ENCODE measurements at regions not wholly inside any gene's neighbourhood (a gene's known extent, or its start where the extent isn't known, plus 50 kb on each side); places are given as distances from the start of the nearest gene placed in this dataset.
A peak's percentile ranks its signal among the peaks of the same experiment; 100 is the strongest.

DNA sequence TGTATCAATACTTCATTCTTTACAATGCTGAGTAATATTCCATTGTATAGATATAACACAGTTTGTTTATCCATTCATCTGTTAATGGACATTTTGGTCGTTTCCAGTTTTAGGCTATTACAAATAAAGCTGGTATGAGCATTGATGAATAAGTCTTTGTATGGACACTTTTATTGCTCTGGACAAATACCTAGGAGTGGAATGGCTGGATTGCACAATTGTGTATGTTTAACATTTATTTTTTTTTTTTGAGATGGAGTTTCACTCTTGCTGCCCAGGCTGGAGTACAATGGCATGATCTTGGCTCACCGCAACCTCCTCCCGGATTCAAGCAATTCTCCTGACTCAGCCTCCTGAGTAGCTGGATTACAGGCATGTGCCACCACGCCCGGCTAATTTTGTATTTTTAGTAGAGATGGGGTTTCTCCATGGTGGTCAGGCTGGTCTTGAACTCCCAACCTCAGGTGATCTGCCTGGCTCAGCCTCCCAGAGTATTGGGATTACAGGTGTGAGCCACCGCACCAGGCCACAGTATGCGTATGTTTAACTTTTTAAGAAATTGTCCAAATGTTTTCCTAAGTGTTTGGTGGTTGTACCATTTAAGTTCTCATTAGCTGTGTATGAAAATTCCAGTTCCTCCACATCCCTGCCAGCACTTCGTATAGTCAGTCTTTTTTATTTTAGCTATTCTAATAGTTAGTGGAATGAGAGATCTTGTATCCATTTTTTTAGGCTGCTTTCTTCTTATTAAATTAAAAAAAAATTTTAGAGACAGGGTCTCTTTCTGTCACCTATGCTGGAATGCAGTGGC lies 194.9 kb upstream of the HAAO start:
- intact Hi-C loops (cut with DNase I): no loop called here
- DNase-seq (peak in 3 of 4 donors; percentile 5 to 16 (median 6)), ATAC-seq (peak; percentile 69)
- H3K4me1 ChIP-seq: peaks cover 41% of the 10 kb centered on the region
- no peaks in the 10 kb centered on the region for H3K27me3 ChIP-seq
- TF ChIP-seq, protein P1, sequence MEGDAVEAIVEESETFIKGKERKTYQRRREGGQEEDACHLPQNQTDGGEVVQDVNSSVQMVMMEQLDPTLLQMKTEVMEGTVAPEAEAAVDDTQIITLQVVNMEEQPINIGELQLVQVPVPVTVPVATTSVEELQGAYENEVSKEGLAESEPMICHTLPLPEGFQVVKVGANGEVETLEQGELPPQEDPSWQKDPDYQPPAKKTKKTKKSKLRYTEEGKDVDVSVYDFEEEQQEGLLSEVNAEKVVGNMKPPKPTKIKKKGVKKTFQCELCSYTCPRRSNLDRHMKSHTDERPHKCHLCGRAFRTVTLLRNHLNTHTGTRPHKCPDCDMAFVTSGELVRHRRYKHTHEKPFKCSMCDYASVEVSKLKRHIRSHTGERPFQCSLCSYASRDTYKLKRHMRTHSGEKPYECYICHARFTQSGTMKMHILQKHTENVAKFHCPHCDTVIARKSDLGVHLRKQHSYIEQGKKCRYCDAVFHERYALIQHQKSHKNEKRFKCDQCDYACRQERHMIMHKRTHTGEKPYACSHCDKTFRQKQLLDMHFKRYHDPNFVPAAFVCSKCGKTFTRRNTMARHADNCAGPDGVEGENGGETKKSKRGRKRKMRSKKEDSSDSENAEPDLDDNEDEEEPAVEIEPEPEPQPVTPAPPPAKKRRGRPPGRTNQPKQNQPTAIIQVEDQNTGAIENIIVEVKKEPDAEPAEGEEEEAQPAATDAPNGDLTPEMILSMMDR (IDR thresholded peaks at IDR 0.05): no peak
- TF ChIP-seq POLR2A (IDR thresholded peaks at IDR 0.05): no peak
- H3K9me3 ChIP-seq: no peaks in the 10 kb centered on the region
- H3K4me3 ChIP-seq: no peak overlapping the region
- no peaks in the 10 kb centered on the region for H3K36me3 ChIP-seq (replicated peaks in 1 of 2; ENCODE audit: insufficient read depth in 1 of 2, low read depth in 2 of 2)
- peak overlapping the region; percentile 3 to 77 (median 36) for H3K27ac ChIP-seq
- WGBS, 2 donors: 62 to 70% methylated on average over 8 of the region's 8 CpGs

DNA sequence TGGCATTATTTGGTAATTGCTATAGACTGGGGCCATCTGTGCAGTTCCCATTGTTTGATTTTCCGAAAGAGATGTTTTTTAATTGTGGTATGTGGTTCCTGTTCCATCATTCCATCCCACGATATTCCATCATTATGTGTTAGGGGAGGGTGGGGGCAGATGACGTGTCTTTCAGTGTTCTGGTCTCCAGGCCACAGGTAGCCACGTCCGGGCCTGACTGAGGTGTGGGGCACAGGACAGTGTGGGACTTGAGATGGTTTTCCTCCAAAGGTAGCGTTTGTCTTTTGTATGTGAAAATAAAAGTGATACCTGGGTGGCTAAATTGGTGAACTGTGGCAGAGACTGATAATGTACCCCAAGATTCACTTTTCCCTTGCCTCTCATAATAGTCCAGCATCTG lies 192.2 kb upstream of the HAAO start:
- WGBS, 2 donors: 81 to 85% methylated on average over 6 of the region's 6 CpGs
- no peak for TF ChIP-seq POLR2A (IDR thresholded peaks at IDR 0.05)
- TF ChIP-seq, protein P1 (IDR thresholded peaks at IDR 0.05): no peak
- peaks cover 58% of the 10 kb centered on the region for H3K4me1 ChIP-seq
- no peaks in the 10 kb centered on the region for H3K36me3 ChIP-seq (replicated peaks in 1 of 2; ENCODE audit: insufficient read depth in 1 of 2, low read depth in 2 of 2)
- ATAC-seq (no peak), DNase-seq (peak in 1 of 4 donors; percentile 3)
- no peak overlapping the region for H3K4me3 ChIP-seq
- H3K27ac ChIP-seq: peak overlapping the region in 2 of 4 donors; percentile 22 to 55
- H3K9me3 ChIP-seq: no peaks in the 10 kb centered on the region
- H3K27me3 ChIP-seq: no peaks in the 10 kb centered on the region
- intact Hi-C loops (cut with DNase I): no loop called here

DNA sequence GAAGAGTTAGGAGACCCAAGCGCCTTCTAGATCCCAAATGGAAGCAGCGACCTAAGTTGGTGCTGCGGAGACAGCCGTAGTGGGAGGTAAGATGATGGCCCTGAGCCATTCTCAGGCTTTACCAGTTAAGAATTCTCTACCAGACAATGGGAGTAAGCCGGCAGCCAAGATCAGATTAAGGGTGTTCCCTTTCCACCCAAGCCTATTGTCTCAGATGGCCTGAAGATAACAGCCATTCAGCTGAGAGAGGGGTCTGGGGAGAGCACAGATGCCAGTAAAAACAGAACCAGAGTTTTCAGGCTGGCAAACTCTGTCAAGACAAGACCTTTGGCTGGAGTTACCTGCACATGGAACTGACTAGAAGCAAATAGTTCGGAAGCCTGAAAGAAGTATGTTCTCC lies 191.7 kb upstream of the HAAO start:
- Histone ChIP-seq H3K27me3 (no peaks in the 10 kb centered on the region), H3K4me3 (no peak overlapping the region), H3K9me3 (no peaks in the 10 kb centered on the region), H3K27ac (peak overlapping the region in 2 of 4 donors; percentile 22 to 55), H3K4me1 (peaks cover 63% of the 10 kb centered on the region), H3K36me3 (replicated peaks in 1 of 2; ENCODE audit: insufficient read depth in 1 of 2, low read depth in 2 of 2) (no peaks in the 10 kb centered on the region)
- no peak for TF ChIP-seq POLR2A (IDR thresholded peaks at IDR 0.05)
- TF ChIP-seq, protein P1 (IDR thresholded peaks at IDR 0.05): no peak
- DNase-seq: peak in 2 of 4 donors; percentile 3
- intact Hi-C loops (cut with DNase I): no loop called here
- no peak for ATAC-seq
- 73 to 77% methylated on average over 6 of the region's 6 CpGs for WGBS, 2 donors

DNA sequence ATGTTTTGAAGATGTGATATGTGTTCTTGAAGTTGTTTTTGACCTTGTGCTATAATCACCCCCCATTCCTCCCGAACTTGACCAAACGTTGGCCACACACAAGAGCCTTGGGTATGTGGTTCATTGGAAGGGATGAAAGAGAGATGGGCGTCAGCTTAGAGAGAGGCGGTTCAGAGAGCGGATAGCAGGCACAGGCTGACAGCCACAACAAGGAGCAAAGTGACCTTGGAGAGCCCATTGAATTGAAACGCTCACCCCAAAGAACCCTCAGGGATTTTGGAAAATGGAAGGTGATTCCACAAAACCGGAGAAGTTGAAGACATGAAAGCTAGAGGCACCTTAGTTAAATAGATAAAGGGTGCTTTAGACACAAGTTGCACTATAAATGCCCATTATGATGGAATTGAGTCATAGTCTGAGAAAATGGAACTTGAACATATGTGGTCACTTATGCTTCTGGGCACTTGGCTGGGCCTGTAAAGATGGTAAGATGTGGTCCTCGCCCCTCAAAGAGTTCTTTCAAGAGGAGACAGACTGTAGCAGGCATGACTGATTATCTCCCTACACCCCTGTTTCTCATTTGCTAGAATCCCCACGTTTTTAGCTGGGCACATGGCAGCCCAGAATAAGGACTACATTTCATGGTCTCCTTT lies 188.5 kb upstream of the HAAO start:
- Histone ChIP-seq H3K27me3 (no peaks in the 10 kb centered on the region), H3K4me3 (no peak overlapping the region), H3K27ac (peak overlapping the region in 3 of 4 donors; percentile 68 to 78 (median 77)), H3K36me3 (replicated peaks in 1 of 2; ENCODE audit: insufficient read depth in 1 of 2, low read depth in 2 of 2) (no peaks in the 10 kb centered on the region), H3K9me3 (no peaks in the 10 kb centered on the region), H3K4me1 (peaks cover 73% of the 10 kb centered on the region)
- 80 to 84% methylated on average over 9 of the region's 9 CpGs for WGBS, 2 donors
- TF ChIP-seq, protein P1 (IDR thresholded peaks at IDR 0.05): no peak
- TF ChIP-seq POLR2A (IDR thresholded peaks at IDR 0.05): no peak
- intact Hi-C loops (cut with DNase I): no loop called here
- DNase-seq (peak in 2 of 4 donors; percentile 4 to 5), ATAC-seq (no peak)

Data from body of pancreas (tissue), 4 donors.